OCI-LY7 (cell line): ENCODE measurements at regions not wholly inside any gene's neighbourhood (a gene's known extent, or its start where the extent isn't known, plus 50 kb on each side); places are given as distances from the start of the nearest gene placed in this dataset.

Experiments
- CTCF ChIP-seq: fragments of 200-600 bp; sonication (generic); conservative IDR thresholded peaks from 2 replicates; pipeline ENCODE4 v1.5.1; 2014; ENCODE audit warnings: mild to moderate bottlenecking, antibody characterized with exemption, low read length, moderate library complexity, mixed read lengths
- EZH2phosphoT487 ChIP-seq: fragments of 200-600 bp; sonication (generic); IDR thresholded peaks from 2 replicates; pipeline ENCODE4 v1.6.1; 2018; ENCODE audit warnings: low read depth, borderline replicate concordance, mild to moderate bottlenecking, mixed run types, antibody characterized with exemption, low read length, moderate library complexity, mixed read lengths

- TF ChIP-seq CTCF: no peak
- no peak for TF ChIP-seq EZH2phosphoT487
Measured at GRCh38 chr10:111725050-111725449, 458.5 kb downstream of the GPAM start.
